DOHH2 (cell line): ENCODE measurements at regions not wholly inside any gene's neighbourhood (a gene's known extent, or its start where the extent isn't known, plus 50 kb on each side); places are given as distances from the start of the nearest gene placed in this dataset.

Source experiments
- H3F3A ChIP-seq: fragments of 200-600 bp; sonication (generic), shearing (Covaris generic); 2 replicates; pipeline ENCODE4 v1.6.0; 2016; ENCODE audit warnings: antibody characterized with exemption, mild to moderate bottlenecking; ENCODE audit not compliant: control insufficient read depth, insufficient read depth
- H3K27ac ChIP-seq: fragments of 200-600 bp; sonication (generic); 2 replicates; pipeline ENCODE4 v1.5.1; 2014; ENCODE audit warnings: low read depth, mild to moderate bottlenecking, low read length, moderate library complexity
- H3K27me3 ChIP-seq: fragments of 200-600 bp; sonication (generic); 2 replicates; pipeline ENCODE4 v1.6.1; 2014; ENCODE audit warnings: mild to moderate bottlenecking, low read length, mixed read lengths; ENCODE audit not compliant: control insufficient read depth
- H3K36me3 ChIP-seq: fragments of 200-600 bp; sonication (generic); 2 replicates; pipeline ENCODE4 v1.6.1; 2014; ENCODE audit warnings: mild to moderate bottlenecking, low read length, moderate library complexity, mixed read lengths; ENCODE audit not compliant: control insufficient read depth
- H3K4me1 ChIP-seq: fragments of 200-600 bp; sonication (generic); 2 replicates; pipeline ENCODE4 v1.6.1; 2014; ENCODE audit warnings: mild to moderate bottlenecking, low read length, mixed read lengths; ENCODE audit not compliant: control insufficient read depth
- H3K4me2 ChIP-seq: fragments of 200-600 bp; sonication (generic); 2 replicates; pipeline ENCODE4 v1.6.0; 2014; ENCODE audit warnings: mild to moderate bottlenecking, low read length, moderate library complexity
- H3K4me3 ChIP-seq: fragments of 200-600 bp; sonication (generic); 2 replicates; pipeline ENCODE4 v1.5.1; 2014; ENCODE audit warnings: mild to moderate bottlenecking, low read length, mixed read lengths
- H3K79me2 ChIP-seq: fragments of 200-600 bp; sonication (generic); 2 replicates; pipeline ENCODE4 v1.6.1; 2014; ENCODE audit warnings: mild to moderate bottlenecking, low read length, mixed read lengths; ENCODE audit not compliant: control insufficient read depth
- H3K9me2 ChIP-seq: fragments of 200-600 bp; sonication (generic); replicated peaks from 2 replicates; pipeline ENCODE4 v1.6.1; 2014; ENCODE audit warnings: mild to moderate bottlenecking, low read length, mixed read lengths; ENCODE audit not compliant: control insufficient read depth
- H3K9me3 ChIP-seq: fragments of 200-600 bp; sonication (generic); 2 replicates; pipeline ENCODE4 v1.6.1; 2014; ENCODE audit warnings: antibody characterized with exemption, low read length, mixed read lengths; ENCODE audit not compliant: control insufficient read depth, insufficient read depth
- H4K20me1 ChIP-seq: fragments of 200-600 bp; sonication (generic); 2 replicates; pipeline ENCODE4 v1.6.0; 2014; ENCODE audit warnings: low read depth, mild to moderate bottlenecking, antibody characterized with exemption, low read length, moderate library complexity; ENCODE audit not compliant: control insufficient read depth, insufficient read depth
- CTCF ChIP-seq: fragments of 200-600 bp; sonication (generic); IDR thresholded peaks from one replicate; pipeline ENCODE4 v1.5.1; 2014; ENCODE audit warnings: antibody characterized with exemption, mild to moderate bottlenecking, low read depth, low read length; ENCODE audit not compliant: poor library complexity, severe bottlenecking
- EZH2phosphoT487 ChIP-seq: fragments of 200-600 bp; sonication (generic); IDR thresholded peaks from 2 replicates; pipeline ENCODE4 v1.6.1; 2017; ENCODE audit warnings: borderline replicate concordance, mild to moderate bottlenecking, antibody characterized with exemption, low read length, moderate library complexity, mixed read lengths

- TF ChIP-seq CTCF (no peak), EZH2phosphoT487 (no peak)
- Histone ChIP-seq H3K9me3 (no peaks in the 10 kb centered on the region), H3K36me3 (no peaks in the 10 kb centered on the region)
Measured at GRCh38 chr5:112065781-112066180, 308.8 kb upstream of the NREP start.

GRCh38 chr5:112064956-112065355 lies 308.0 kb upstream of the NREP start:
- Histone ChIP-seq H3K4me3 (no peak overlapping the region), H3K4me2 (no peak overlapping the region), H3K4me1 (no peaks in the 10 kb centered on the region), H3K27me3 (no peaks in the 10 kb centered on the region), H3K79me2 (no peaks in the 10 kb centered on the region), H4K20me1 (no peaks in the 10 kb centered on the region), H3K9me2 (no peaks in the 10 kb centered on the region), H3K27ac (no peak overlapping the region), H3K36me3 (no peaks in the 10 kb centered on the region), H3F3A (no peaks in the 10 kb centered on the region), H3K9me3 (no peaks in the 10 kb centered on the region)
- TF ChIP-seq CTCF: no peak
- TF ChIP-seq EZH2phosphoT487: no peak

More at GRCh38 chr5:112065781-112066180, 308.8 kb upstream of the NREP start:
- H4K20me1 ChIP-seq: no peaks in the 10 kb centered on the region
- no peaks in the 10 kb centered on the region for H3K4me1 ChIP-seq
- H3F3A ChIP-seq: no peaks in the 10 kb centered on the region
- no peak overlapping the region for H3K4me2 ChIP-seq
- no peaks in the 10 kb centered on the region for H3K27me3 ChIP-seq
- H3K9me2 ChIP-seq: no peaks in the 10 kb centered on the region
- no peak overlapping the region for H3K27ac ChIP-seq
- H3K4me3 ChIP-seq: no peak overlapping the region
- H3K79me2 ChIP-seq: no peaks in the 10 kb centered on the region

- H3K4me2 ChIP-seq: no peak overlapping the region
- H3K36me3 ChIP-seq: no peaks in the 10 kb centered on the region
- H3K4me3 ChIP-seq: no peak overlapping the region
- no peaks in the 10 kb centered on the region for H3K9me3 ChIP-seq
- H3K4me1 ChIP-seq: no peaks in the 10 kb centered on the region
- H3K9me2 ChIP-seq: no peaks in the 10 kb centered on the region
- no peak overlapping the region for H3K27ac ChIP-seq
- H4K20me1 ChIP-seq: no peaks in the 10 kb centered on the region
- no peaks in the 10 kb centered on the region for H3F3A ChIP-seq
- no peak for TF ChIP-seq CTCF
- no peak for TF ChIP-seq EZH2phosphoT487
- no peaks in the 10 kb centered on the region for H3K27me3 ChIP-seq
- no peaks in the 10 kb centered on the region for H3K79me2 ChIP-seq
Measured at GRCh38 chr5:112064271-112064701, 307.3 kb upstream of the NREP start.

GRCh38 chr5:112063856-112064255 lies 306.9 kb upstream of the NREP start:
- Histone ChIP-seq H3K27ac (no peak overlapping the region), H3K4me1 (no peaks in the 10 kb centered on the region), H3K36me3 (no peaks in the 10 kb centered on the region), H3K4me3 (no peak overlapping the region), H3K4me2 (no peak overlapping the region), H3K79me2 (no peaks in the 10 kb centered on the region), H3K27me3 (no peaks in the 10 kb centered on the region), H3F3A (no peaks in the 10 kb centered on the region), H4K20me1 (no peaks in the 10 kb centered on the region), H3K9me3 (no peaks in the 10 kb centered on the region), H3K9me2 (no peaks in the 10 kb centered on the region)
- TF ChIP-seq CTCF: no peak
- TF ChIP-seq EZH2phosphoT487: no peak
